ENCODE measurements at regions not wholly inside any gene's neighbourhood (a gene's known extent, or its start where the extent isn't known, plus 50 kb on each side); places are given as distances from the start of the nearest gene placed in this dataset.

GRCh38 chr12:124408822-124409517 is 114.1 kb downstream of the RFLNA start:
- no peak for TF ChIP-seq CTCF (IDR thresholded peaks at IDR 0.05)
- peak in 1 of 4 donors; percentile 33 for TF ChIP-seq POLR2AphosphoS5 (IDR thresholded peaks at IDR 0.05)
- no peak for TF ChIP-seq POLR2A (IDR thresholded peaks at IDR 0.05)
